GM21723 (cell line): ENCODE measurements at regions not wholly inside any gene's neighbourhood (a gene's known extent, or its start where the extent isn't known, plus 50 kb on each side); places are given as distances from the start of the nearest gene placed in this dataset.

Source experiments
- ATAC-seq: cut with Tn5 transposase; IDR thresholded peaks from one replicate; pipeline ENCODE4 v1.9.1; 2021; ENCODE audit warnings: mild to moderate bottlenecking, moderate library complexity; ENCODE audit not compliant: unreplicated experiment

DNA sequence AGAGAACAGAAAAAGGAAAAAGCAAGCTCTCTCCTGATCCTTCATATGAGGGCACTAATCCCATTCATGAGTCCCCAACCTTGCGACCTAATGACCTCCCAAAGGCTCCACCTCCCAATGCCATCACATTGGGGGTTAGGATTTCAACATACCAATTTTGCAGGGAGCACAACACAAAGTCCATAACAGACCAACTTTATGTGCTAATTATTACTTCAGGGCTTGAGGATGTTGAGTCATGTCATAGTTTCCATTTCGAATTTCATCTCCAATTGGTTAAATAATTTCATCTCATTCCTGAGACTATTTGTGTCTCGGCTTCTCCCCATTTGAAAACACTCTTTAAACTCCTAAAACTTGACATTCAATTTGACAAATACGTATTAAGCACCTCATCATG lies 69.9 kb upstream of the KLF7 start:
- no peak for ATAC-seq

DNA sequence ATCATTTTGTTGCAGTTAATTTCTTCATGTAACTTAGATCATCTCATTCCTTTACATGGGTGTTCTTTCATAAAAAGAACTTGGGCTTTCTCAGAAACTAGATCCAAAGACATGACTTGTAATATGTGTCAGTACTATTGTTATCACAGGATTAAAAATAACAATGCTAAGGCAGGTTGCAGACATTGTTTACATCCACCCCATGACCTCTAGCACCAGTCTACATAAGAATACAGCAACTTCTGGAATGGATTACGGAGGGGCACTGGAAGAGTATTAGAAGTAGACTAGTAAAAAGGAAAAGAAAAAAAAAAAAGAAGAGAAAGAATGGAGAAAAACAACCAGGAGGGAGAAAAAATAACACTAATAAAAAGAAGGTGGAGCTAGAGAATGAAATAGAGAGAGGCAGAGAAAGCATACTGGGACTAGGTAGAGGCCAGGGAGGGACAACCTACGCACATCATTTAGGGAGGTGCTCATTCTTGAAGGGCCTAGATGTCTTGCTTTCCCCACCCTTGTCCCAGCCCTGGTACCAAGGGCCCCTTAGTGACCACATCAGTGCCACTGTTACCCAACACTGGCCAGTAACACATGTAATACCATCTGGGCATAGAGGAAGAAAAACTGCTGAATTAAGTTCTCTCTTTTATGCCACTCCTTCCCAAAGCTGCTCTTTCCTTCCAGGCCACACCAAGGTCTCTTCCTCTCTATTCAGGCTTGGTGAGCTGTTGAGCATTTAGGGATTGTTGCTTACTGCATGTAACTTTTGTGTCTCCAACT lies 70.6 kb upstream of the KLF7 start:
- ATAC-seq: no peak

DNA sequence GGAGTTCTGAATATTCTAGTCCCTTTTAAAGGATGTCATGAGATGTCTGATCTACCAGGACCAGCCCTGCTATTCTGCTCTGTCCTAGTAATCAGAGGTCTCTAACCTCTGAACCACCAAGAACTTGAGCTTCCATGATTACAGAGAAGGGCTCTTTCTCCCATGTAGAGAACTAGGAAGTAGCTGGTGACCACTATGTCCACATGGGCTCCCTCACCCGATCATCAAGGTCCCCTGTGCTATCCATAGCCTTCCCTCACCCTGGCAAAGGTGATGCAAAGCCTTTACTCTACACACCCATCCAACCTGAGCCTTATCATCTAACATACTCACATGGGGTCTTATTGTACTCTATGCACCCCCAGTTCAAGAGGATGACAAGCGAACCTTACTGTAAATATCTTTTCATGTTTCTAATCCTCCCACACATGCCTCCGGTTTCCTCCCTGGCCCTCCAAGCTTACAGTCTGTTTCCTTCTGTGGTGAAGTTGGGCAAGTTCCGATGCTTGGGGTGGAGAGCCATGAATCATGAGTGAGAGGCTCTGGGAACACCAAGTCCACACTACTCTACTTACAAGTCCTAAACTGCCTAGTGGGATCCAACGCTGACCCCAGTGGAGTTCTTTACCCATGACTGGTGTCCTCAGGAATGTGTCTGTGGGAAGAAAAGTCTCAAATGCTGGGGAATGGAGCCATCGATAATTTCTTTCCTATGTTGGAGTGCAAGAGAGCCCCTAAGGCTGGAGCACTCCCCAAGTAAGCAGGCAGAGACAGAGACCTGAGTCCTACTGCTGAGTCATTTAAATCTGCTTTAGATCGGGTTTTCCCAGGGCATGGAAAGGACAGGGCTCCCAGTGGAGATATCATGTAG lies 73.3 kb upstream of the KLF7 start:
- no peak for ATAC-seq

DNA sequence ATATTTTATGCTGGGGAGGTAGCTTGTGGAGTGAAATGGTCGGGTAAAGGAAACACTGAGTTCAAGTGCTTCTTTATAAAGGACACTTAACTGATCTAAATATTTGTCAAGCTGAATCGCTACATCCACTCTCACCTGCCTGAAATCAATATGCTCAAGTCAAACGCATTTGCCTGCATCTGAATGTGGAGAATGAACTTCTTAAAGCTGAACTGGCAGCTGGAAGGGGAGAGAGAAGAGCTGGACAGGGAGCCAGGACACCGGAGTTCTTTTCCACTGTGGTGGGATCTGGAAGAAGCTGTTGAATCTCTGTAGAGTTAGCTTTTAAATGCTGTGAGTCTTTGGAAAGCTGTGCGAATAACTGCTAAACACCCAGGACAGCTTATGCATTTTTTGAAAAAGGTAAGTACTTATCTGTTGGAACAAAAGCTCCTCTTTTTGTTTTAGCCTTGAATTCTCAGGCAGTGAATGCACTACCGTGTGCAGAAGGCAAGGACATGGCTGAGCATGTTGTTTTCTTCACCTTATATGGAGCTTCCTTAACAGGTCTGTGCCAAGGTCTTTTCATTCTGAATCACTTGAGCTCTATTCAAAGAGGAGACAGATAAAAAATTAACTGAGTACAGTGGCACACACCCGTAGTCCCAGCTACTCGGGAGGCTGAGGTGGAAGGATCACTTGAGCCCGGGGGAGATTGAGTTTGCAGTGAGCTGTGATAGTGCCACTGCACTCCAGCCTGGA lies 74.2 kb upstream of the KLF7 start:
- no peak for ATAC-seq

DNA sequence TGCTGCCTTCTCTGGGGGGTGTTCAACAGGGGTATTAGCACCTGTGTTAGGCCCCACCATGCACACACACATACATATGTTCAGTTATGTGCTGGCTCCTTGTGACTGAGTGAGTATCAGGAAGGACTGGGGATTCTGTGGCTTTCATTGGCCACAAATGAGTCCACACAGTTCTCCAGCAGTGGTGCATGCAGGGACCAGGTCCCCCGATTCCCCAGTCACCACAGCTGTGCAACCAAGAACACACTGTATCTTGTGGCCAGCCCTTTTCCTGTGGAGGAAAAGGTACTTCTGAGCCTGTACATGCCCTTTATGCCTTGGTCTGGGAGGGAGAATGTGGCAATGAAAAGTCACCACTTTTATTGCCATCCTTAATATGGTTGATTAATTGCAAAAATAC lies 74.9 kb upstream of the KLF7 start:
- ATAC-seq: no peak

DNA sequence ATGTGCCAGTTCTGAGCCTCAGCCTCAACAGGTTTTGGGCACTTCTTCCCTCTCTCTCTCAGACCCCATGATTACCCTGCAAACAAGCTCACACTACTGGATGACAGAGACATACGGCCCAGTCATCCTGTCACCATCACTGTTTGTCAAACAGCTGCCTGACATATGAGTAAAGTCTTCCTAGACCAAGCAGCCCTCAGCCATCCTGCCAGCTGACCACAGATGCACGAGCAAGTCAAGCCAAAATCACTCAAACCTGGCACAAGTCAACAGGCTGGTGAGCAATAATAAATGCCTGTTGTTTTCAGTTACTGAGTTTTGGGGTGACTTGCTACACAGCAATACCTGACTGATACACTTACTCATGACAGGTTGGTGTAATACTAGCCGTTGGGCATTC lies 75.5 kb upstream of the KLF7 start:
- no peak for ATAC-seq

DNA sequence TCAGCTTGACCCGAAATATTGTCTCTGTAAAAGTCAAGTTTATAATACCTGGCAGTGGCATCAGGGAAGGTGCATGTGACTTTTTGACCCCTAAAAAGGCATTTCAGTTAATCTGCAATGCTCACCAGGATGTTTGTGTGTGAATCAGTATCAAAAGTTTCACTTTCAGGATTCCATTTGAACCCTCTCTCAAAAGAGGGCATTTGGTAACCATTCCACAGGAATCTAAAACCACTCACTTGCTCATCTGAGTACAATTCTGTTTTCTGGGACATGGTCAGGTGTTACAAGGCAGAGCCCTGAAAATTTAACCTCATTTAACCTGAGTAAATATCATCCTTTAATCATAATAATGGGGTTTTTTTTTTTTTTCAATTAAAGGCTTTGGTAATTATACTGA lies 77.9 kb upstream of the KLF7 start:
- no peak for ATAC-seq

DNA sequence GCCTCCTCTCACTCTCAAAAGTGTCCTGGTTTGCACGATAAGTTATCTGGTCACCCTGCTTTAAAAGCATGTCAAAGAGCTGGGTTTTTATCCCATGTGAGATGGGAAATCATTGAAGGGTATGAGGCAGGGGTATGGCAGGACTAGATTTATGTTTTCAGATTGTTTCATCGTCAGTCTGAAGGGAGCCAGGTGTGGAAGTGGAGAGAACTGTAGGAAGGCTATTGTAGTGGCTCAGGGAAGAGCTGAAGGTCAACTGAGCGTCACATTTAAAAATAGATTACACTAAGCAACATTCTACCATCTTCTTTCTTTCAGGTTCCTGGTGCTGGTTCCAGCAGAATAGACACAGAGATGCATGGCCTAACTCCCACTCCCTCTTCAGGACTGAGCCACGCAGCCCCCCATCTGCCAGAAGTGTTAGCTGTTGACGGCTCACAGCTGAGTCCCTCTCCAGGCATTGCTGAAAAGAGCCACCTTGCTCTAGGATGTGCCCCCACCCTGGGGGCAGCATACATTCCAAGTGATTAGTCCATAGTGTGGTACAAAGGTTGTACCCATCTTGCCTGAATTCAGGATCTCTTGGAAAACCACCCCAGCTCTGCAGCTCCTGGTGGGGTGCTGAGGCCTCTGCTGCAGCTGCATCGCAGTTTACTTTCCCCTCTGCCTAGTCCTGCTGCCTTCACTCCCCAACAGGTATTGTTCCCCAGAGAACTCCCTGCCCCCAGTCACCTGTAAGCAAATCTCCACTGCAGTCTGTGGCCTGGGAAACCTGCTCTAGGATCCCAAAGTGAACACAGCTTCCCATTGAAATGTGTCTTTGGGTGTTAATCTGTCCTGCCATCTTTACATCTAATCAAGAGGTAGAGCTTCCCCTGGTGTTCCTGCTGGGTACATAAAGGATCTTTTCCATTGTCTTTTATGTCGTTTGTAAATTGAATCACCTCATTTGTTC lies 79.5 kb upstream of the KLF7 start:
- ATAC-seq: no peak

DNA sequence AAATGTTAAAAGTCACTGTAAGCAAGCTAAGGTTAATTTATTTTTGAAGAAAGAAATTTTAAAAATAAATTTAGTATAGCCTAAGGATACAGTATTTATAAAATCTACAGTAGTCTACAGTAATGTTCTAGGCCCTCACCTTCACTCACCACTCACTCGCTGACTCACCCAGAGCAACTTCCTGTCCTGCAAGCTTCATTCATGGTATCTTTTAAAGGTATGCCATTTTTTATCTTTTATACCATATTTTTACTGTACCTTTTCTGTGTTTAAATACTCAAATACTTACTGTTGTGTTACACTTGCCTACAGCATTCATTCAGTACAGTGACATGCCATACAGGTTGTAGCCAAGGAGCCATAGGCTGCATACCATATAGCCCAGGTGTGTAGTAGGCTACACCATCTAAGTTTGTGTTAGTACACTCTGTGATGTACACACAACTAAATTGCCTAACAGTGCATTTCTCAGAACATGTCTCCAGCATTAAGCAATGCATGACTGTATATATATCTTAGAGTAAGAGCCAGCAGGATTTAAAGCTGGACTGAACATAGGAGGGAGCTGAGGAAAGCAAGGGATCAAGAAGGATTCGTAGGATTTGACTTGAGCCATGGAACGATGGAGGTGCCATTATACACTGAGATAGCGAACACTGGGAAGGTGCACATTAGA lies 83.1 kb upstream of the KLF7 start:
- no peak for ATAC-seq

DNA sequence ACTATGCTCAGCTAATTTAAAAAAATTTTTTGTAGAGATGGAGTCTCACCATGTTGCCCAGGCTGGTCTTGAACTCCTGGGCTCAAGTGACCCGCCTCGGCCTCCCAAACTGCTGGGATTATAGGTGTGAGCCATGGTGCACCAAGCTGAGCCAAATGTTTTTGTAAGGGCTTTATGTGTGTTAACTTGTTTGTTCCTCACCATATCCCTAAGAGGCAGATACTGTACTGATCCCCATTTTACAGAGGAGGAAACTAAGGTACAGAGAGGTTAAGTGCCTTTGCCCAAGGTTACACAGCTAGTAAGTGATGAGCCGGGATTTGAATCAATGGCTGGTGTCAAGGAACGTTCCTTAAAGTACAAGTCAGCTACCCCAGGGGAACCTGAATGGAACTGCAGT lies 85.3 kb upstream of the KLF7 start:
- ATAC-seq: no peak

DNA sequence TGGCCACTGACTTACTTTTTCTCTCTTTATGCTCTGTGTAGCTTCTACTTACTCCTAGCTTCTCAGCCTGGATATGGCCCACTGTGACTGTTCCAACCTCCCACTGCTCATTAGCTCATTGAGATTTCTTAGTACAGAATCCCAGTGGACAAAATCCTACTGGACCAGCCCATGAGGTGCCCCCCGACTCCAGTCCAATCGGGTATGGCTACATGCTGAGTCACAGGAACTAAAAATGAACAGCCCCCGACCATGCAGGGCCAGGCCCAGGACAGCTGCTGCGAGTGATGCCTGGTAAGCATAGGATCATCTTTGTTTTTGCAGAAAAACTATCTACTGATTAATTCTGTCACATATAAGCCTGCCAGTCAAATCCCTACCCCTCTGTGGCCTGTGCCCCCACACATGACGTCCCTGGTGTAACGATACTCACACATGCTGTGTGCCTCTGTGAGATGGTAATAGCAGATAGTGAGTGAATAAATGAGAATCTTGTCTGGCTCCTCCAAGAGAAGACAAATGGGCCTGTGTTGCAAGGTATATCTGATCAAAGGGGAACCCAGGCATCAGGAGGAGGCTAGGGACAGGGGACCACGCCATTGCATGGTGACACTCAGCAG lies 85.9 kb upstream of the KLF7 start:
- no peak for ATAC-seq

DNA sequence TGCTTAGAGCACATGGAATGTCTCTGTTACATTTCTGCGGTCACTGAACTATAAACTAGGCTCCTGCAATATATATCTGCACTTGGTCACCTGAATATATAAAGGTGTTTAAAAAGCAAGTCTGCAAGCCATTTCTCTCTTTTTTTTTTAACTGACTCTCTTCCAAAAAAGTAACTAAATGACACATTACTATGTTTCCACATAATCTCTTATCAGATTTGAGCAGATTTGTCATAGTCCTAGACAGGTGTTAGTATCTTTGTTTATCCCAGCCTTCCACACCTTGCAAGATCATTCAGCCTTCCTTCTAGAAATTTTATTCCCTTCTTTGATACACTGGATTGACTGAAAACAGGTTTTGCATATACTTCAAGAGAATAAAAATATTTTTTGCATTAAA lies 86.7 kb upstream of the KLF7 start:
- no peak for ATAC-seq

DNA sequence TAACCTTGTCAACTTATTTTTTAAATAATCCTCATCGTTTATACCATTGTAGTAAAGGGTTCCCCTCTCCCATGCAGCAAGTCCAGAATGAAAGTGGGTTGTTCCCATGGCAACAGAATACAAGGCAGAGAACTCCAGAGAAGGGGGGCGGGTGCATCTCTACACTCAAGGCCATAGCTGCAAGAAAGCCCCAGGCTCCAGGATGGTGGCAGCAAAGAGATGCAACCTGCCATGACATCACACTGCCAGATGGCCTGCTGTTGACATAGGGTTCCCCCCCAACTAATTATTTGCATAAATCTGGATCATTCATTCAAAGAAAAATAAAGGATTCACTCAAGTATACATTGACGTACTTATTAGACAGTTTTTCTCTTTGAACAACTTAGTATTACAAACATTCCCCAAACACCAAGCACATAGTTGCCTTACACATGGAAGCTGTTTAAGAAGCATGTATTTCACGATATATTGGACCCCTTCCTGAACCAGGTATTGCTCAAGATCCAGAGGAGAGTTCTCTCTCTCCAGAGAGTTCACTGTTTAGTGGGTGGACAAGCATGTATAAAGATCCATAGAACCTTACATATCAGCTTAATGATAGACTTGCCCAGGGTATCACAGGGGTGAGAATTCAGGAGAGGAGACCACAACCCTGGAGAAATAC lies 87.4 kb upstream of the KLF7 start:
- ATAC-seq: no peak

DNA sequence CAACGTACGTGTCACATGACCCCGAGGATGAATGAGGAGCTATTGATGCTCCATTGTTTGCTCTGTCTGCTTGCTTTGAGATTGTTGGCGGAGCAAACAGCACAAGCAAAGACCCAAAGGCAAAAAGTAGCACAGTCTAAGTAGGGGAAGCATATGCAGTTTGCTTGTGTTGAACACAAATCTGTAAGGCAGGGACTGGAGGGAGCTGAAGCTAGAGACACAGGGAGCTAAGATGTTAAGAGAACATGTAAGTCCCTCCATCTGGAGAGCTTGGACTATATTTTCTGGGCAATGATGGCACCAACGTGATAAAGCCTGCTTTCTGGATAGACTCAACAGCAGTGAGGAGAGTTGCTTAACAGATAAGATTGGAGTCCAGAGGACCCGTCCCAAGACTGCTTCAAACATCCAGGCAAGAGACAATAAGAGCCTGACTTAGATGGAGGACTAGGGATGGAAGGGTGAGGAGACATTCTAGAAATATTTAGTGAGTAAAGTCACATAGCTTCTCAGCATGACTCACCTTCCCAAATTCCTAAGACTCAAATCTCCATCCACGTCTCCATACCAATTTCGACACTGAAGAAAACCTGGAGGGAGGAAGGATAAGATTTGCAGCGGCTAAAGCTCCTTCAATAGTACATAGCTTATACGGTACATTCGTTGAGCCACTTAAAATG lies 88.1 kb upstream of the KLF7 start:
- ATAC-seq: no peak

DNA sequence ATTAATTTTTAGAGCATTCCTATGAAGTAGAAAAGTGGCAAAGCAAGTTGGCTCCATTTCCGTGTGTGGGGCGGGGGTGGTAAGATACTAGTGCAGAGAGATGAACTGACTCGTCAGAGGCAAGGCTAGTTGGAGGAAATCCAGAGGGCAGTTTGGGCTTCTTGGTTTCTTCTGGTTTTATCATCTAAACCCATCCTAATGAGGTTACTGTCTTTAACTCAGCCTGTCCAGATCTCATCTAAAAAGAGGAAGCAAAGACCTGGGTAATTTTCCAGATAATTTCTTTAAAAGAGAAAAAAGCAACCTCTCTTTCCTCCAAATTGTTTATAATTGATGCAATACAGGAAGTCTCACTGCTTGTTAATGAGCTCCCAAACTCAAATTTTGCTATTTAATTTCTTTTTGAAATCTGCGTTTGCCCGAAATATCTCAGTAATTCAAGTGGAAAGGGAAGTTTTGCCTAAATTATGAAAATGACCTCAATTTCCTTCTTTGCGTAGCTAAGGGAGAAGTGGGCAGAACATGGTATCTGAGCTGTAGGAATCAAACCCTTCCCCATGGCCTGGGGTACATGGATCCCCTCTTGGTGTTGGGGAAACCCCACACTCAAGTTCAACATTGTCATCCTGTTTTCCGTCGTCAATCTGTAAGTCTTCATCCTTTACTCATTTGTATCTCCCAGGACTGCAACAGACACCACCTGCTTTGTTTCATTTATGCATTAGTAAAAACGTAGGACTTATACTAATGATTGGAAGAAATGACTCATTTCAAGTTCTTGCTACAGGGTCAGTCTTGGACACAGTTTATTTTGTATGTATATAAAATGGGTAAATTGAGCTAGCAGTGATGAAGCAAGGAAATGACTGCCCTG lies 89.1 kb upstream of the KLF7 start:
- ATAC-seq: no peak

DNA sequence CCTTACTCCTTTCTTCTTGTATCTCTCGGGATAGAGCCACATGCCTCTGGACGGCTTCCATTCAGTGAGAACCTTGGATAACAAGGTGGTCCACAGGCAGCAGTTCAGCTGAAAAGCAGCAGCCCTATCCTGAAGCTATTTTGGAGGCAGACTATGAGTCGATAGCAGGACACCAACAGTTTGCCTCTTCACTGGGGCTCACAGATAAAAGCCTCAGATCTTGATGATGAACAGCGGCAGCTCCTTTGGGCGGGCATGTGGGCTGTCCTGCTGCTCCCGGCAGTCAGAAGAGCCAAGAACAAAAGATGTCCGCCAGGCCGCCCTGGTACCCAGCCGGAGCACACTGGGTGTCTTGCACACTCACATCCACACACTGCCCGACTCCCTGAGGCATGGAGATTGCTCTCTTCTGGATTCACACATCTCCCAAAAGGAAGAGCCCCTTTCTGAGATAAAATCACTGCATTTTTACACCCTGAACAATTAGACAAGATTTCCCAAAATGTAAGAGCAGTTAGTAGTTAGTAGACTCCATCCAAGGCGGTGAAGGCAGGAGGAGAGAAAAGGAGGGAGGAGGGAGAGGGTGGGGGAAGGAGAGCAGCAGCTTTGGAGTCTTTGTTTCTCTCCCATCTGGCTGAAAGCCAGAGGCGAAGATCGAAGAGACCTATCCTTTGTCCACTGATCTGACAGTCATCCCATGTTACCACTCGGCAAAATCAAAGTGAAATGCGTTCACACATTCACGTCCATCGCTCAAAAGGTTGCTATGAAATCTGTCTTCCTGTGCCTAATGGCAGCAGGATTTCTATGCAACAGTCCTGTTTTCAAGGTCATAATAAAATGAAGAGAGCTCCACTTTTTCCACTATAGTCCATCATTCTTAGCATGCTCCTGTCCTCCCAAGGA lies 90.1 kb upstream of the KLF7 start:
- ATAC-seq: no peak
